Adipocyte (in vitro differentiated cells): ENCODE measurements at regions not wholly inside any gene's neighbourhood (a gene's known extent, or its start where the extent isn't known, plus 50 kb on each side); places are given as distances from the start of the nearest gene placed in this dataset.

Experiments used
- DNase-seq: peaks from one replicate; pipeline ENCODE4 v3.0.0-alpha.2; 2015; ENCODE audit warnings: low read depth
- H3K27me3 ChIP-seq: replicated peaks from 2 replicates; pipeline ENCODE4 v1.7.0; 2013; ENCODE audit warnings: mild to moderate bottlenecking, low read length, moderate library complexity; ENCODE audit not compliant: control insufficient read depth, insufficient read depth
- H3K36me3 ChIP-seq: 2 replicates; pipeline ENCODE4 v1.7.0; 2013; ENCODE audit warnings: low read length, mild to moderate bottlenecking, moderate library complexity; ENCODE audit not compliant: control insufficient read depth, insufficient read depth, severe bottlenecking
- H3K4me1 ChIP-seq: 2 replicates; pipeline ENCODE4 v1.7.0; 2013; ENCODE audit warnings: mild to moderate bottlenecking, low read length, moderate library complexity; ENCODE audit not compliant: control insufficient read depth, insufficient read depth
- H3K4me3 ChIP-seq: 2 replicates; pipeline ENCODE4 v1.7.0; 2013; ENCODE audit warnings: mild to moderate bottlenecking, low read length, moderate library complexity
- H3K9ac ChIP-seq: 2 replicates; pipeline ENCODE4 v1.7.0; 2013; ENCODE audit warnings: mild to moderate bottlenecking, low read length, moderate library complexity
- H3K9me3 ChIP-seq: 2 replicates; pipeline ENCODE4 v1.7.0; 2013; ENCODE audit warnings: mild to moderate bottlenecking, low read length, moderate library complexity; ENCODE audit not compliant: control insufficient read depth

- H3K9me3 ChIP-seq: no peaks in the 10 kb centered on the region
- DNase-seq: no peak
- H3K36me3 ChIP-seq: no peaks in the 10 kb centered on the region
- H3K4me1 ChIP-seq: no peaks in the 10 kb centered on the region
- H3K4me3 ChIP-seq: no peak overlapping the region
- H3K9ac ChIP-seq: no peak overlapping the region
- H3K27me3 ChIP-seq: no peaks in the 10 kb centered on the region
These were observed 605.0 kb downstream of the FSCB start for GRCh38 chr14:43901911-43902673.

GRCh38 chr14:43900173-43900655 is 606.9 kb downstream of the FSCB start:
- DNase-seq: no peak
- no peaks in the 10 kb centered on the region for H3K4me1 ChIP-seq
- H3K4me3 ChIP-seq: no peak overlapping the region
- no peaks in the 10 kb centered on the region for H3K27me3 ChIP-seq
- no peaks in the 10 kb centered on the region for H3K36me3 ChIP-seq
- no peak overlapping the region for H3K9ac ChIP-seq
- H3K9me3 ChIP-seq: no peaks in the 10 kb centered on the region

- no peaks in the 10 kb centered on the region for H3K4me1 ChIP-seq
- no peaks in the 10 kb centered on the region for H3K27me3 ChIP-seq
- no peaks in the 10 kb centered on the region for H3K9me3 ChIP-seq
- no peaks in the 10 kb centered on the region for H3K36me3 ChIP-seq
- H3K4me3 ChIP-seq: no peak overlapping the region
- DNase-seq: no peak
- H3K9ac ChIP-seq: no peak overlapping the region
These were observed 608.4 kb downstream of the FSCB start for GRCh38 chr14:43898687-43899086.

- H3K9ac ChIP-seq: no peak overlapping the region
- H3K36me3 ChIP-seq: no peaks in the 10 kb centered on the region
- H3K27me3 ChIP-seq: no peaks in the 10 kb centered on the region
- H3K4me1 ChIP-seq: no peaks in the 10 kb centered on the region
- DNase-seq: no peak
- H3K9me3 ChIP-seq: no peaks in the 10 kb centered on the region
- no peak overlapping the region for H3K4me3 ChIP-seq
These were observed 611.0 kb downstream of the FSCB start for GRCh38 chr14:43896044-43896443.

GRCh38 chr14:43894534-43894933 is 612.5 kb downstream of the FSCB start:
- H3K9ac ChIP-seq: no peak overlapping the region
- H3K36me3 ChIP-seq: no peaks in the 10 kb centered on the region
- no peak for DNase-seq
- H3K27me3 ChIP-seq: no peaks in the 10 kb centered on the region
- no peaks in the 10 kb centered on the region for H3K4me1 ChIP-seq
- no peak overlapping the region for H3K4me3 ChIP-seq
- no peaks in the 10 kb centered on the region for H3K9me3 ChIP-seq

- Histone ChIP-seq H3K4me3 (no peak overlapping the region), H3K27me3 (no peaks in the 10 kb centered on the region), H3K4me1 (no peaks in the 10 kb centered on the region), H3K36me3 (no peaks in the 10 kb centered on the region), H3K9me3 (no peaks in the 10 kb centered on the region), H3K9ac (no peak overlapping the region)
- no peak for DNase-seq
These were observed 619.6 kb downstream of the FSCB start for GRCh38 chr14:43887523-43887922.

GRCh38 chr14:43877351-43877960 is 629.6 kb downstream of the FSCB start:
- DNase-seq: no peak
- H3K27me3 ChIP-seq: no peaks in the 10 kb centered on the region
- H3K4me1 ChIP-seq: no peaks in the 10 kb centered on the region
- no peak overlapping the region for H3K4me3 ChIP-seq
- H3K36me3 ChIP-seq: no peaks in the 10 kb centered on the region
- no peaks in the 10 kb centered on the region for H3K9me3 ChIP-seq
- H3K9ac ChIP-seq: no peak overlapping the region

- H3K9ac ChIP-seq: no peak overlapping the region
- no peaks in the 10 kb centered on the region for H3K36me3 ChIP-seq
- DNase-seq: no peak
- H3K4me1 ChIP-seq: no peaks in the 10 kb centered on the region
- H3K9me3 ChIP-seq: no peaks in the 10 kb centered on the region
- no peaks in the 10 kb centered on the region for H3K27me3 ChIP-seq
- H3K4me3 ChIP-seq: no peak overlapping the region
These were observed 634.1 kb downstream of the FSCB start for GRCh38 chr14:43872752-43873655.

GRCh38 chr14:43872222-43872621 is 634.9 kb downstream of the FSCB start:
- Histone ChIP-seq H3K9me3 (no peaks in the 10 kb centered on the region), H3K9ac (no peak overlapping the region), H3K27me3 (no peaks in the 10 kb centered on the region), H3K4me3 (no peak overlapping the region), H3K4me1 (no peaks in the 10 kb centered on the region), H3K36me3 (no peaks in the 10 kb centered on the region)
- no peak for DNase-seq

GRCh38 chr14:43858981-43859380 is 648.1 kb downstream of the FSCB start:
- H3K9ac ChIP-seq: no peak overlapping the region
- H3K27me3 ChIP-seq: no peaks in the 10 kb centered on the region
- H3K9me3 ChIP-seq: no peaks in the 10 kb centered on the region
- H3K36me3 ChIP-seq: no peaks in the 10 kb centered on the region
- H3K4me3 ChIP-seq: no peak overlapping the region
- no peaks in the 10 kb centered on the region for H3K4me1 ChIP-seq
- DNase-seq: no peak

GRCh38 chr14:43855556-43855955 is 651.5 kb downstream of the FSCB start:
- Histone ChIP-seq H3K36me3 (no peaks in the 10 kb centered on the region), H3K9me3 (no peaks in the 10 kb centered on the region), H3K4me3 (no peak overlapping the region), H3K4me1 (no peaks in the 10 kb centered on the region), H3K9ac (no peak overlapping the region), H3K27me3 (no peaks in the 10 kb centered on the region)
- no peak for DNase-seq
